ENCODE measurements at regions not wholly inside any gene's neighbourhood (a gene's known extent, or its start where the extent isn't known, plus 50 kb on each side); places are given as distances from the start of the nearest gene placed in this dataset.

- DNase-seq = no peak
- intact Hi-C loops (cut with DNase I) = no loop called here
Observed at GRCh38 chr7:84823530-84823929, 363.3 kb downstream of the SEMA3D start.

GRCh38 chr7:84822941-84823510, 363.8 kb downstream of the SEMA3D start:
- H3K36me3 ChIP-seq = no peaks in the 10 kb centered on the region
- H3K27me3 ChIP-seq = no peaks in the 10 kb centered on the region
- TF ChIP-seq CTCF (IDR thresholded peaks at IDR 0.05) = no peak
- ATAC-seq = no peak
- no peaks in the 10 kb centered on the region for H3K4me1 ChIP-seq
- no peak overlapping the region for H3K27ac ChIP-seq
- no peak overlapping the region for H3K4me3 ChIP-seq
- no peak for DNase-seq
- no peaks in the 10 kb centered on the region for H3K9me3 ChIP-seq
- intact Hi-C loops (cut with DNase I) = no loop called here

More at GRCh38 chr7:84823530-84823929, 363.3 kb downstream of the SEMA3D start:
- Histone ChIP-seq H3K27ac (no peak overlapping the region), H3K27me3 (no peaks in the 10 kb centered on the region), H3K4me3 (no peak overlapping the region), H3K9me3 (no peaks in the 10 kb centered on the region), H3K4me1 (no peaks in the 10 kb centered on the region), H3K36me3 (no peaks in the 10 kb centered on the region)
- no peak for TF ChIP-seq CTCF (IDR thresholded peaks at IDR 0.05)
- ATAC-seq = no peak

GRCh38 chr7:84821671-84822534, 365.0 kb downstream of the SEMA3D start:
- H3K27me3 ChIP-seq = no peaks in the 10 kb centered on the region
- no peak overlapping the region for H3K4me3 ChIP-seq
- DNase-seq (no peak), ATAC-seq (no peak)
- H3K9me3 ChIP-seq = no peaks in the 10 kb centered on the region
- intact Hi-C loops (cut with DNase I) = no loop called here
- TF ChIP-seq CTCF (IDR thresholded peaks at IDR 0.05) = no peak
- no peaks in the 10 kb centered on the region for H3K4me1 ChIP-seq
- H3K36me3 ChIP-seq = no peaks in the 10 kb centered on the region
- no peak overlapping the region for H3K27ac ChIP-seq

- Histone ChIP-seq H3K4me1 (no peaks in the 10 kb centered on the region), H3K27ac (no peak overlapping the region), H3K9me3 (no peaks in the 10 kb centered on the region), H3K36me3 (no peaks in the 10 kb centered on the region), H3K27me3 (no peaks in the 10 kb centered on the region), H3K4me3 (no peak overlapping the region)
- no peak for TF ChIP-seq CTCF (IDR thresholded peaks at IDR 0.05)
- intact Hi-C loops (cut with DNase I) = no loop called here
- ATAC-seq = no peak
- no peak for DNase-seq
Observed at GRCh38 chr7:84820481-84820880, 366.4 kb downstream of the SEMA3D start.

GRCh38 chr7:84817016-84817415, 369.8 kb downstream of the SEMA3D start:
- no peak for TF ChIP-seq CTCF (IDR thresholded peaks at IDR 0.05)
- Histone ChIP-seq H3K4me3 (no peak overlapping the region), H3K9me3 (no peaks in the 10 kb centered on the region), H3K27me3 (no peaks in the 10 kb centered on the region), H3K27ac (no peak overlapping the region), H3K36me3 (no peaks in the 10 kb centered on the region), H3K4me1 (no peaks in the 10 kb centered on the region)
- intact Hi-C loops (cut with DNase I) = no loop called here
- no peak for DNase-seq
- no peak for ATAC-seq
